ENCODE measurements at regions not wholly inside any gene's neighbourhood (a gene's known extent, or its start where the extent isn't known, plus 50 kb on each side); places are given as distances from the start of the nearest gene placed in this dataset.

DNA sequence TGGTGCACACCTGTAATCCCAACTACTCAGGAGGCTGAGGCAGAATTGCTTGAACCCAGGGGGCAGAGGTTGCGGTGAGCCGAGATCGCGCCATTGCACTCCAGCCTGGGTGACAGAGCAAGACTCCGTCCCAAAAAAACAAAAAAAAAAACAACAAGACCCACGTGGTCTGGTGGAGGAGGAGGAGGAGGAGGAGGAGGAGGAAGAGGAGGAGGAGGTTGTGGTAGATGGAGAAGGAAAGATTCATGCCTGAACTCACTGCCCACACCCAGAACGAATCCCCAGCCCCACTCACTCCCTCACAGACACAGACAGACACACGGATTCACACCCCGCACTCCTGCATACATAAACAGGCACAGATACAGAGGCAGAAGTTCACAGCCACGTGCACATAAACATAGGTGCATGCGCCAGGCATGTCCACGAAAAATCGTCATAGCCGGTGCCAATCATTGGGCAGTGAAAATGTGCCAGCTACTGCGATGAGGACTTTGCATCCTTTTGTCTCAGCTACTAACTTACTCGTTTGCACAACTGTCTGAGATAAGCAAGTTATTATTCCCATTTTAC, 138.5 kb downstream of the WSCD1 start:
- DNase-seq = no peak

DNA sequence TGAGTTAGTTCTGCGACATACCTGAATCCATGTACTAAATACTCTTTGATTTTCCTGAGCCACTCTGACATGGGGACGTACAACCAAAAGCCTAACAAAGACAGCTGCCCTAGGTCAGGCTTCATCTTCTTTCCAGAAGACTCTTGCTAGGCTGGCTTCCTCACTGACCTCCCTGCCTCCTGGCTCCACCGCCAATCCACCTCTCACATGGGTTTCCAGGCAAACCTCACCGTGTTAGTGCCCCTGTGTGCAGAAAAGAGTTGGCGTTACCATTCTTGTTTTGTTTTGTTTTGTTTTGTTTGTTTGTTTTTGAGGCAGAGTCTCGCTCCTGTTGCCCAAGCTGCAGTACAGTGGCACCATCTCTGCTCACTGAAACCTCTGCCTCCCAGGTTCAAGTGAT, 135.3 kb downstream of the WSCD1 start:
- no peak for DNase-seq

DNA sequence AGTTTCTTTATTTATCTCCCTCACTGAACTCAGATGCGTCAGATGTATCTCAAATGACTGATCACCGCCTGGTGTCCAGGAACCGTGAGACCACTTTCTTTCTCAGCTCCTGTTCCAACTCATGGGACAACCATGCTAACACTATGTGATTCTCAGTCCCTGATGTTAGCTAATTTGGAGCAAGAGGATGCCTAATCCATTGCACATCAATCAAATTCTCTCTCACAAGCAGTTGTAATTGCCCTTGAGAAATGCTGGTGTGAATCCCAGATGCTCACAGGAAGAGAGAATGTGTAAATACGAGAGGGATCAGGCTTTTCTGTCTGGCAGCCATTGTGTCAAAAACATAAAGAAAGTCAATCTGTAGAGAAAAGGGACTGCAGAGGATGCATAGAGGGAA, 134.9 kb downstream of the WSCD1 start:
- no peak for DNase-seq

DNA sequence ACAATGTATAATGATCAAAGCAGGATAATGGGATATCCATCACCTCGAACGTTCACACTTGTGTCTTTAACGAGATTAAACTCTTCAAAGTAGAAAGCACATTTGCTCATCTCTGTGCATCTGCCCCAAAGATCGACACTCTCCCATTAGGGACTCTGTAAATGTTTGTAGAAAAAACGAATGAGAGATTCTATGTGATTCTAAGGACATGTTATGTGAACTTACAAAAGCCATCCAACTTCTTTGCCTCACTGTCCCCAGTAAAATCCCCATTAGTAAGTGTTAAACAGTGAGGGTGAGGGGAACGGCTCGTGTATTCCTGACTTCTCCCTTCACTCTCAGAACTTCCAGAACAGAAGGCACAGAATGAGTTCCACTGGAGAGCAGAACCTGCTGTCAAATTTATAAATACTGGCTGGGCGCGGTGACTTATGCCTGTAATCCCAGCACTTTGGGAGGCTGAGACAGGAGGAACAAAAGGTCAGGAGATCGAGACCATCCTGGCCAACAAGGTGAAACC, 134.1 kb downstream of the WSCD1 start:
- peak in 1 of 2 experiments; percentile 37 for DNase-seq

DNA sequence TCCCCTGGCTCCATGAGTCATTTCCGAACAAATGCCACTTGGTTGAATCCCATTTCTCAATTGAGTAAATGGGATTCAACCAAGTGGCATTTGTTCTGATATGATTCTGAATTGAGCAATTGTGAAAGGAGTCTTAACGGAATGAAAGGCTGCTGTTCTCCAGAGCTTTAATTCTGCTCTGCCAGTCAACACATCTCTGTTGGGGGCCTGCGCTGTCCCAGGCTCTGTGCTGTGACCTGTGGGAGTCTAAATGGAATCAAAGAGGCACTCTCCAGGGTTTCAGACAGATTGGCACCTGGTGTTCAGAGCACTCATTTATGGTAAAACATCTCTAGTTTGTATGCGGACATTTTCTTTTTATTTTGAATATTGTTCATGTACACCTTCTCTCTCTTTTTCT, 126.2 kb downstream of the WSCD1 start:
- DNase-seq = no peak

DNA sequence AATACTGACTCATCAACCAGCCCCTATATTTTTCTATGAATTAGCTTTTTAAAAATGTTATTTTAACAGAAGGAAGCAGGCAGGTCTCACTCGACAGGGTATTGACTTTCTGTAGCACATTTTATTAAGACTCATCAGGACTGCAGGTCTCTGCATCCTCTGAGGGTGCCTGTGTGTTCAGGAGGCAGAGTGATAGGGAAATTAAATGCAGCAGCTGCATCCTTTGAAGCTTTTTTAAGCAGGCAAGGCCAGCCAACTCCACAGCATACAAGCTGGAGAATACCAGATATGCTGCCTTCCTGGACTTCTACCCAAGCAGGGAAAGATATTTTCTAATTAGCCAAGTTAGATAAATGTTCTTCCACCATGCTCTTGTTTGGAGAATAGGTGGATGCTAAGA, 124.9 kb downstream of the WSCD1 start:
- no peak for DNase-seq

DNA sequence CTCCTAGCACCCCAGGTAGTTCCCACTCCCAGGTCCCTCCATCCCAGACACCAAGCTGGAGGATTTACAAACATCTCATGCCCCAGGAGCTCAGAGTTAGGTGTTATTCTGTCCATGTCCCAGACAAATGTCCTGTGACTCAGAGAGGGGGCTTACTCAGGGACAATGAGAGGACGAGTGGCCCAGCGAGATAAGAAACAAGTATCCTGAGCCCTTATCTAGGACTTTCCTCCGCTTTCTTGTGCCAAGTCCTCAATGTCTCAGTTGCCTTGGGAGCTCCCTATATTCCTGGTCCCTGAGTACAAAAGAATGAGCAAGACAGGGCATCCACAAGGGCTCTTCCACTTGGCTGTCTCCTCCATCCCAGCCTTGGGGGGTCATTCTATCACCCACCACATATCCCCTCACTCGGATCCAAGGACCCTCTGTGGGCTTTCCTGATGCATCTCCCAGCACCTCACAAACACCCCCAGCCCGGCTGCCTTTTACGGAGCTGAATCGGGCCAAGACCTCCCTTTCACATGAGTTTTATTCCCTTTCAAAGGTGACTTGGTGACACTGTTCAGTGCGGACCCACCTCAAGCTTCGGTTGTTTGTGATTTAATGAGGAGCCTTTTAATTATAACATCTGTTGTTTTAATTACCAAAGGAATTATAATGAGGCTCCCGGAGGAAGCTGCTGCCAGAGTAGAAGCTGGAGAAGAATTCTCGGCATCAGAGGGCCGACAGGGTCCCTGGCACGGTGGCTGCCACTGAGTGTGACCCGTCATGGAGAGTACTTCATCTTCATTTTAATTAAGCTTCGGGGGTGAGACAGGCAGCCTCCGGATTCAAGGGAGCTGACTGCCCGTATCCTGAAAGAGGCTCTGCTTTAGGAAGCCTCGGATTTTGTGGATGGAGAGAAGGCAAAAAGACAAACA, 121.5 kb downstream of the WSCD1 start:
- no peak for DNase-seq

DNA sequence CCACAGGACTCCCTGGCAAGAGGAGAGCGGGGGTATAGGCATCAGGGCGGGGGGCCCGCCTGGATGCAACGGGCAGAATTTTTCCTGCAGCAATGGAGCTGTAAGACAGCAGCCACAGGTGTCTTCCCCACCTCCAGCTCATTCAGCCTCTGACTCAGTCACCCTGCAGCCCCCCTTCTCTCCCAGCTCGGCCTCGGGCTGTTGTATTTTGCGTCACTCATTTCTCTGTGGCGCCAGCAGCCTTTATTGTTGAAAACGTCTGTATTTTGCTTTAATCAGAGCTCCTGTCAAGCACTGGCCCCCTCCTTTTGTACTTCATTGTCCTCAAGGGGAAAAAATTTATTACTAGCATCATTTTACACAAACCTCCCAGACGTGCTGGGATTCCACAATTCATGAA, 117.7 kb downstream of the WSCD1 start:
- DNase-seq = no peak

DNA sequence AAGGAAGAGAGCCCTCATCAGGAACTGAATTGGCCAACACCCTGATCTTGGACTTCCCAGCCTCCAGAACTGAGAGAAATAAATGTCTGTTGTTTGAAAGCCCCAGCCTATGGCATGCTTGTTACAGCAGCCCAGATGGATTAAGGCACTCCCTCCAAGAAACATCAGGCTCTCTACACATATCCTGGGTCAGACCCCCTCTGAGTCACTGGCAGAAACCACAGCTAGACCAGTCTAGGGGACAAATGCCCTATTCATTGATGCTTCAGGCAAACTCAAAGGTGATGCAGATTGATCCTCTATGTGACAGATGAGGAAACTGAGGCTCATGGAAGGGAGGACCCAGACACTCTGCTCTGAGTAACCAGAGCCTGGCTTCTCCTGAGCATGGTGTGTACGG, 116.8 kb downstream of the WSCD1 start:
- no peak for DNase-seq

DNA sequence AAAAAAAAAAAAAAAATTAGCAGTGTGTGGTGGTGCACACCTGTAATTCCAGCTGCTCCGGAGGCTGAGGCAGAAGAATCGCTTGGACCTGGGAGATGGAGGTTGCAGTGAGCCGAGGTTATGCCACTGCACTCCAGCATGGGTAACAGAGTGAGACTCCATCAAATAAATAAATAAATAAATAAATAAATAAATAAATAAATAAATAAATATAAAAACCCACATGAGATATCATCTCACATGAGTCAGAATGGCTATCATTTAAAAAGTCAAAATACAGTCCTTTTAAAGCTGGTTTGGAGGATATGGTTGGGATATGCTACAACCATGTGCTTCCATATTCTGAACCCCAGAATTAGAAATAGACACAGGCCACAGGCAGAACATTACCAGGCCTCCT, 114.3 kb downstream of the WSCD1 start:
- DNase-seq = no peak

DNA sequence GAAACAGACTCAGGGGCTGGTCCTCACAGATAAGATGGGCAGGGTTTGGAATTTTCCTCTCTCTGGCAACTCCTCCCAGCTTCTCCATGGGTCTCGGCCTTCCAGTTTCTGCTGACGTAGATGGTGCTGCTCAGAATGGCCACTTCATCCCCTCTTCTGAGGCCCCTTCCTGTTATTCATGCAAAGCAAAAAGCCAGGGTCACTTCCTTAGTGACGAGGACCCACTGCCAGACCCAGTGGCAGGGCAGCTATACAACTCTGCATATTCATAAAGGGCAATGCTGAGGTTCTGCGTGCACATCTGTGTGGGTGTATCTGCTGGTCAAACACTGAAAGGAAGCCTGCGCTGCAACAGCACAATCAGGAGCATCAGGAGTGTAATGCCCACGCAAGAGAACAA, 108.8 kb downstream of the WSCD1 start:
- no peak for DNase-seq

DNA sequence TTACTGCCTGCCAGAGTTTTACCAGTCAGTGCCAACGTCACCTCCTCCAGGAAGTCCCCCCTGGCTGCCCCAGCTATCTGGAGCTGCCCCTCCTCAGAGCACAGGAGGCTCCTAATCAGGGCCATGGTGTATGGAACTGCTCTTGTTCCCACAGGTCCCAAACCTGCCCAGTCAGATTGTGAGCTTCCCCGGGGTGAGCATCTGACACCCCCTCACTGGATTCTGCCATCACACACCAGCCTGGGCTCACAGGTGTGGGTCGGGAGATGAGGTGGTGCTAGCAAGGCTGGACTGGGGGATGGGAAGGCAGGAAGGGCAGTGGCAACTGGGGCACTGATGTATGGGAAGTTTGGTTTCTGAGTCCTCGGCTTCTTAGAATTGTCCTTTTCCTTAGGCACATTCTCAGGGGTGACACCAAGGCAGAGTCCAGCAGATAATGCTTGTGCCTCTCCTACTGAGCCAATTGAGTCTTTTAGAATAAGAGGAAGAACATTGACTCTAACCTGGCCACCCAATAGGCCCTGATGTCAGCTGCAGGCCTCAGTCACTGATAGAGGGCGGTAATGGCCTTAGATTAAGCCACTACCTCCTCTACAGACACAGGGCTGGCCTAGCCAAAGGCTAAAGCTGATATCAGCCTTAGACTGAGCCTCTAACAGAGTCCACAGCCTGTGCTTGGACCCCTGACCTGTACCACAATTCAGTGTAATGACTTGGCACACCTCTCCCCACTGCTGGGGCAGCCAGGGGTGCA, 107.9 kb downstream of the WSCD1 start:
- DNase-seq = no peak
